GM23338 (cell line): ENCODE measurements at regions not wholly inside any gene's neighbourhood (a gene's known extent, or its start where the extent isn't known, plus 50 kb on each side); places are given as distances from the start of the nearest gene placed in this dataset.

Source experiments
- ATAC-seq: fragments of 200-7000 bp; cut with Tn5 transposase; 3 replicates; pipeline ENCODE4 v1.9.1; 2020
- DNase-seq: peaks from one replicate; pipeline ENCODE4 v3.0.0-alpha.2; 2015; ENCODE audit warnings: low spot score
- H2AFZ ChIP-seq: fragments of 200-600 bp; sonication (generic); 2 replicates; pipeline ENCODE4 v1.8.0; 2016; ENCODE audit warnings: antibody characterized with exemption, mild to moderate bottlenecking, moderate library complexity
- H3F3A ChIP-seq: fragments of 200-600 bp; sonication (generic); replicated peaks from 2 replicates; pipeline ENCODE4 v1.8.0; 2017; ENCODE audit warnings: antibody characterized with exemption, mixed run types, low read depth
- H3K27ac ChIP-seq: fragments of 200-600 bp; sonication (generic); 2 replicates; pipeline ENCODE4 v1.6.1; 2016; ENCODE audit warnings: low read depth
- H3K27me3 ChIP-seq: fragments of 200-600 bp; sonication (generic); 2 replicates; pipeline ENCODE4 v1.8.0; 2016; ENCODE audit warnings: mild to moderate bottlenecking, mixed run types, moderate library complexity; ENCODE audit not compliant: insufficient read depth
- H3K36me3 ChIP-seq: fragments of 200-600 bp; sonication (generic); 2 replicates; pipeline ENCODE4 v1.8.0; 2016; ENCODE audit warnings: mild to moderate bottlenecking; ENCODE audit not compliant: insufficient read depth
- H3K4me1 ChIP-seq: fragments of 200-600 bp; sonication (generic); 2 replicates; pipeline ENCODE4 v1.8.0; 2016; ENCODE audit warnings: mild to moderate bottlenecking, moderate library complexity; ENCODE audit not compliant: insufficient read depth
- H3K4me2 ChIP-seq: fragments of 200-600 bp; sonication (generic); 2 replicates; pipeline ENCODE4 v1.7.1; 2017; ENCODE audit warnings: mixed run types
- H3K4me3 ChIP-seq: fragments of 200-600 bp; sonication (generic); 2 replicates; pipeline ENCODE4 v1.6.1; 2016; ENCODE audit warnings: mixed run types
- H3K79me2 ChIP-seq: fragments of 200-600 bp; sonication (generic); replicated peaks from 2 replicates; pipeline ENCODE4 v1.8.0; 2017; ENCODE audit warnings: mild to moderate bottlenecking; ENCODE audit not compliant: insufficient read depth
- H3K9me2 ChIP-seq: fragments of 200-600 bp; sonication (generic); 2 replicates; pipeline ENCODE4 v1.8.0; 2017; ENCODE audit not compliant: insufficient read depth
- H4K20me1 ChIP-seq: fragments of 200-600 bp; sonication (generic); replicated peaks from 2 replicates; pipeline ENCODE4 v1.8.0; 2017; ENCODE audit warnings: mild to moderate bottlenecking; ENCODE audit not compliant: insufficient read depth
- H3K27ac Mint-ChIP-seq: 2 replicates; pipeline ENCODE4 v1.8.0; 2020; ENCODE audit warnings: inconsistent platforms, mild to moderate bottlenecking, moderate library complexity, mixed read lengths
- H3K27me3 Mint-ChIP-seq: 3 replicates; pipeline ENCODE4 v1.8.0; 2022; ENCODE audit warnings: low read depth, mild to moderate bottlenecking, moderate library complexity, mixed read lengths, inconsistent platforms; ENCODE audit not compliant: insufficient read depth, poor library complexity
- H3K36me3 Mint-ChIP-seq: 3 replicates; pipeline ENCODE4 v1.8.0; 2021; ENCODE audit warnings: low read depth, mild to moderate bottlenecking, inconsistent platforms, moderate library complexity, mixed read lengths
- H3K4me1 Mint-ChIP-seq: 3 replicates; pipeline ENCODE4 v1.8.0; 2020; ENCODE audit warnings: mild to moderate bottlenecking, inconsistent platforms, mixed read lengths
- H3K4me3 Mint-ChIP-seq: 3 replicates; pipeline ENCODE4 v1.8.0; 2021; ENCODE audit warnings: moderate library complexity, mild to moderate bottlenecking, inconsistent platforms, mixed read lengths
- H3K9me3 Mint-ChIP-seq: 3 replicates; pipeline ENCODE4 v1.8.0; 2020; ENCODE audit warnings: moderate library complexity, mild to moderate bottlenecking, inconsistent platforms, mixed read lengths
- CREB1 ChIP-seq: fragments of 250-450 bp; sonication (Bioruptor Pico); IDR thresholded peaks from 2 replicates; pipeline ENCODE4 v1.5.0; 2020; ENCODE audit warnings: low read depth, mild to moderate bottlenecking, moderate library complexity
- EZH2 ChIP-seq: fragments of 200-600 bp; sonication (generic); IDR thresholded peaks from one replicate; pipeline ENCODE4 v1.8.0; 2017; ENCODE audit warnings: antibody characterized with exemption, mild to moderate bottlenecking, low read depth; ENCODE audit not compliant: unreplicated experiment
- EZH2phosphoT487 ChIP-seq: fragments of 200-600 bp; sonication (generic); IDR thresholded peaks from one replicate; pipeline ENCODE4 v1.8.1; 2018; ENCODE audit warnings: antibody characterized with exemption; ENCODE audit not compliant: unreplicated experiment
- POLR2AphosphoS5 ChIP-seq: IDR thresholded peaks from 2 replicates; pipeline ENCODE4 v1.6.1; 2016; ENCODE audit warnings: antibody characterized with exemption, low read depth
- ZNF114 ChIP-seq: fragments of 250-450 bp; sonication (Bioruptor Pico); IDR thresholded peaks from 2 replicates; pipeline ENCODE4 v1.5.0; 2020; ENCODE audit warnings: mild to moderate bottlenecking, moderate library complexity
- ZNF331 ChIP-seq: fragments of 250-450 bp; sonication (Bioruptor Pico); IDR thresholded peaks from 2 replicates; pipeline ENCODE4 v1.5.0; 2020; ENCODE audit warnings: low read depth, mild to moderate bottlenecking, moderate library complexity
- ZNF462 ChIP-seq: fragments of 250-450 bp; sonication (Bioruptor Pico); IDR thresholded peaks from 2 replicates; pipeline ENCODE4 v1.5.0; 2020; ENCODE audit warnings: mild to moderate bottlenecking, moderate library complexity
- TF ChIP-seq, protein P1 (sequence below), 2 experiments: fragments of 200-600 bp in 1 of 2; sonication (generic) in 1 of 2; conservative IDR thresholded peaks; 2 replicates each; pipeline versions ENCODE4 v1.5.1 to v1.6.1; 2016 to 2017; ENCODE audit warnings: antibody characterized with exemption in 2 of 2, low read depth in 2 of 2, mild to moderate bottlenecking in 2 of 2, moderate library complexity in 1 of 2

DNA sequence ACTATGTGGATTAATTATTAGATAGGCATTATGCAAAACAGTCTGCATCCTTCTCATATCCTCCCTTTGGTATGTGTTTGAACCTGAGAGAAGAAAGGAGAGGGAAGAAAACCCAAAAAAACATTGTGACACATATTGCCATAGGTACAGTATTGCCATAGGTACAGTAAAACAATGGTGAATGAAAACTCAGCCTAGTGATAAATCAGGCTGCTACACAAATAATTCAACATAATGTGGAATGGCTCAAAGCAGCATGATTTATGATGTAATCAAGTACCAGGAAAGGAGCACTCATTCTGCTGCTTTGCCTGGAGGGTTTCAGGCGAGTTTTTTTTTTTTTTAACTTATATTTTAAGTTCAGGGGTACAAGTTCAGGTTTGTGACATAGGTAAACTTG lies 213.9 kb upstream of the LYPLAL1 start (continued):
- no peak for TF ChIP-seq ZNF462 (CRISPR knock-in tag)
- no peak for TF ChIP-seq EZH2
- no peak for TF ChIP-seq ZNF331 (CRISPR knock-in tag)
- TF ChIP-seq POLR2AphosphoS5, result no peak
- TF ChIP-seq, protein P1, sequence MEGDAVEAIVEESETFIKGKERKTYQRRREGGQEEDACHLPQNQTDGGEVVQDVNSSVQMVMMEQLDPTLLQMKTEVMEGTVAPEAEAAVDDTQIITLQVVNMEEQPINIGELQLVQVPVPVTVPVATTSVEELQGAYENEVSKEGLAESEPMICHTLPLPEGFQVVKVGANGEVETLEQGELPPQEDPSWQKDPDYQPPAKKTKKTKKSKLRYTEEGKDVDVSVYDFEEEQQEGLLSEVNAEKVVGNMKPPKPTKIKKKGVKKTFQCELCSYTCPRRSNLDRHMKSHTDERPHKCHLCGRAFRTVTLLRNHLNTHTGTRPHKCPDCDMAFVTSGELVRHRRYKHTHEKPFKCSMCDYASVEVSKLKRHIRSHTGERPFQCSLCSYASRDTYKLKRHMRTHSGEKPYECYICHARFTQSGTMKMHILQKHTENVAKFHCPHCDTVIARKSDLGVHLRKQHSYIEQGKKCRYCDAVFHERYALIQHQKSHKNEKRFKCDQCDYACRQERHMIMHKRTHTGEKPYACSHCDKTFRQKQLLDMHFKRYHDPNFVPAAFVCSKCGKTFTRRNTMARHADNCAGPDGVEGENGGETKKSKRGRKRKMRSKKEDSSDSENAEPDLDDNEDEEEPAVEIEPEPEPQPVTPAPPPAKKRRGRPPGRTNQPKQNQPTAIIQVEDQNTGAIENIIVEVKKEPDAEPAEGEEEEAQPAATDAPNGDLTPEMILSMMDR (conservative IDR thresholded peaks at IDR 0.05; ENCODE audit: low read depth in 2 of 2), result no peak
- no peak for TF ChIP-seq CREB1 (CRISPR knock-in tag)

GRCh38 chr1:218964471-218965185 lies 209.1 kb upstream of the LYPLAL1 start:
- ATAC-seq (no peak), DNase-seq (no peak)
- H3K27me3 Mint-ChIP-seq, result no peaks in the 10 kb centered on the region
- Histone ChIP-seq H4K20me1 (no peaks in the 10 kb centered on the region), H3K27ac (no peak overlapping the region), H3F3A (no peaks in the 10 kb centered on the region), H3K79me2 (no peaks in the 10 kb centered on the region), H3K9me2 (no peaks in the 10 kb centered on the region), H3K4me2 (no peak overlapping the region), H3K27me3 (no peaks in the 10 kb centered on the region), H3K4me1 (no peaks in the 10 kb centered on the region), H3K4me3 (no peak overlapping the region), H2AFZ (no peak overlapping the region), H3K36me3 (no peaks in the 10 kb centered on the region)
- no peak overlapping the region for H3K27ac Mint-ChIP-seq
- H3K9me3 Mint-ChIP-seq, result no peaks in the 10 kb centered on the region
- H3K36me3 Mint-ChIP-seq, result no peaks in the 10 kb centered on the region
- H3K4me3 Mint-ChIP-seq, result no peak overlapping the region
- H3K4me1 Mint-ChIP-seq, result no peaks in the 10 kb centered on the region
- TF ChIP-seq EZH2 (no peak), CREB1 (CRISPR knock-in tag) (no peak), ZNF114 (CRISPR knock-in tag) (no peak), EZH2phosphoT487 (no peak)
